WTC11 (cell line): ENCODE measurements at regions not wholly inside any gene's neighbourhood (a gene's known extent, or its start where the extent isn't known, plus 50 kb on each side); places are given as distances from the start of the nearest gene placed in this dataset.

ENCODE experiments used
- ATAC-seq: fragments of 200-7000 bp; cut with Tn5 transposase; 2 replicates; pipeline ENCODE4 v1.10.0; 2021; ENCODE audit warnings: mild to moderate bottlenecking, moderate library complexity
- CTCF ChIA-PET: fragments of 300-600 bp; sonication (Branson Sonifier 250); formaldehyde crosslinking; loops from one replicate; lab custom pipeline; 2021; ENCODE audit warnings: antibody characterized with exemption; lab: Charles Lee
- POLR2A ChIA-PET: fragments of 350-600 bp; sonication (Branson Sonifier 250); formaldehyde crosslinking; loops from one replicate; lab custom pipeline; 2021; ENCODE audit warnings: antibody characterized with exemption; lab: Charles Lee
- DNase-seq: peaks from one replicate; pipeline ENCODE4 v3.0.0; 2021; ENCODE audit warnings: low spot score
- H3K27ac Mint-ChIP-seq: 2 replicates; pipeline ENCODE4 v1.8.0; 2021; ENCODE audit warnings: mixed read lengths
- H3K27me3 Mint-ChIP-seq: 2 replicates; pipeline ENCODE4 v1.8.0; 2021; ENCODE audit warnings: low read depth, mild to moderate bottlenecking, moderate library complexity, mixed read lengths
- H3K36me3 Mint-ChIP-seq: 2 replicates; pipeline ENCODE4 v1.8.0; 2021; ENCODE audit warnings: mixed read lengths
- H3K4me1 Mint-ChIP-seq: 2 replicates; pipeline ENCODE4 v1.8.0; 2022; ENCODE audit warnings: mixed read lengths
- H3K4me3 Mint-ChIP-seq: 2 replicates; pipeline ENCODE4 v1.8.0; 2021; ENCODE audit warnings: mild to moderate bottlenecking, moderate library complexity, mixed read lengths
- H3K9me3 Mint-ChIP-seq: 2 replicates; pipeline ENCODE4 v1.8.0; 2021; ENCODE audit warnings: mixed read lengths
- ATF1 ChIP-seq: sonication (generic); formaldehyde crosslinking; IDR thresholded peaks from 2 replicates; pipeline ENCODE4 v1.8.1; 2023; ENCODE audit warnings: mild to moderate bottlenecking, moderate library complexity, missing genetic modification reagents
- CREB1 ChIP-seq: sonication (generic); formaldehyde crosslinking; IDR thresholded peaks from 2 replicates; pipeline ENCODE4 v1.8.0; 2023; ENCODE audit warnings: mild to moderate bottlenecking, missing genetic modification reagents
- ELF4 ChIP-seq: sonication (generic); formaldehyde crosslinking; IDR thresholded peaks from 2 replicates; pipeline ENCODE4 v1.8.1; 2022; ENCODE audit warnings: low read depth, mild to moderate bottlenecking, moderate library complexity, missing genetic modification reagents
- EMX1 ChIP-seq: fragments of 250-450 bp; sonication (Bioruptor Pico); IDR thresholded peaks from 2 replicates; pipeline ENCODE4 v1.8.0; 2021; ENCODE audit warnings: mild to moderate bottlenecking
- MYBL2 ChIP-seq: sonication (generic); formaldehyde crosslinking; IDR thresholded peaks from 2 replicates; pipeline ENCODE4 v1.8.1; 2023; ENCODE audit warnings: mild to moderate bottlenecking, moderate library complexity, missing genetic modification reagents
- NR1H2 ChIP-seq: sonication (generic); formaldehyde crosslinking; IDR thresholded peaks from 2 replicates; pipeline ENCODE4 v1.9.0; 2021; ENCODE audit warnings: mild to moderate bottlenecking, moderate library complexity, missing genetic modification reagents
- TEAD1 ChIP-seq: sonication (generic); formaldehyde crosslinking; IDR thresholded peaks from 2 replicates; pipeline ENCODE4 v1.8.0; 2022; ENCODE audit warnings: mild to moderate bottlenecking, missing genetic modification reagents
- ZNF317 ChIP-seq: sonication (generic); formaldehyde crosslinking; IDR thresholded peaks from 2 replicates; pipeline ENCODE4 v1.8.1; 2023; ENCODE audit warnings: low read depth, mild to moderate bottlenecking, moderate library complexity, missing genetic modification reagents, borderline replicate concordance
- TF ChIP-seq, protein P1 (sequence below): sonication (generic); formaldehyde crosslinking; IDR thresholded peaks from 2 replicates; pipeline ENCODE4 v1.8.0; 2023; ENCODE audit warnings: mild to moderate bottlenecking, missing genetic modification reagents
- TF ChIP-seq, protein P2 (sequence below): sonication (generic); formaldehyde crosslinking; IDR thresholded peaks from 2 replicates; pipeline ENCODE4 v1.8.1; 2023; ENCODE audit warnings: mild to moderate bottlenecking, missing genetic modification reagents
- TF ChIP-seq, protein P3 (sequence below): fragments of 250-450 bp; sonication (Bioruptor Pico); IDR thresholded peaks from 2 replicates; pipeline ENCODE4 v1.9.0; 2021; ENCODE audit warnings: mild to moderate bottlenecking
- TF ChIP-seq, protein P4 (sequence below): fragments of 250-450 bp; sonication (Bioruptor Pico); IDR thresholded peaks from 2 replicates; pipeline ENCODE4 v2.1.2; 2022; ENCODE audit warnings: mild to moderate bottlenecking, moderate library complexity
- TF ChIP-seq, protein P5 (sequence below): sonication (generic); formaldehyde crosslinking; IDR thresholded peaks from 2 replicates; pipeline ENCODE4 v1.8.1; 2023; ENCODE audit warnings: mild to moderate bottlenecking, moderate library complexity, missing genetic modification reagents
- TF ChIP-seq, protein P6 (sequence below): fragments of 250-450 bp; sonication (Bioruptor Pico); IDR thresholded peaks from 2 replicates; pipeline ENCODE4 v1.8.0; 2021; ENCODE audit warnings: mild to moderate bottlenecking
- TF ChIP-seq, protein P7 (sequence below): fragments of 250-450 bp; sonication (Bioruptor Pico); IDR thresholded peaks from 2 replicates; pipeline ENCODE4 v1.9.0; 2021; ENCODE audit warnings: mild to moderate bottlenecking, borderline replicate concordance

DNA sequence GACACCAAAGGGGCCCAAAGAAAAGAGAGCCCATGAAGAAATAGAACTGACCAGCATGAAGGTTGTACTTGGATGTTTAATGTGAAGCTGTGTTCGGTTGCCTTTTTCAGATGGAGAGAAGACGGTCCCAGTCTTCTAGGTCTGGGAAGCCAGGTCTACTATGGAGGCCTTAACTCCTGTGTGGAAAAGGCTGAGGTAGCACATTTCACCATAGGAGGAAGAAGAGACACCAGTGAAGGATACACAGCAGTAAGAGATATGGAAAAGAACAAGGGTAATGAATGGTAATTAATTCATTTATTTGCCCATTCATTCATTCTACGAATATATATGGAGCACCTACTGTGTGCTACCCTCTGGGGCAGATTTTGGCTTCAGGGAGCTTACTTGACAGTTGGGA, 151.6 kb upstream of the PLEKHG7 start (continued):
- TF ChIP-seq, protein P1, sequence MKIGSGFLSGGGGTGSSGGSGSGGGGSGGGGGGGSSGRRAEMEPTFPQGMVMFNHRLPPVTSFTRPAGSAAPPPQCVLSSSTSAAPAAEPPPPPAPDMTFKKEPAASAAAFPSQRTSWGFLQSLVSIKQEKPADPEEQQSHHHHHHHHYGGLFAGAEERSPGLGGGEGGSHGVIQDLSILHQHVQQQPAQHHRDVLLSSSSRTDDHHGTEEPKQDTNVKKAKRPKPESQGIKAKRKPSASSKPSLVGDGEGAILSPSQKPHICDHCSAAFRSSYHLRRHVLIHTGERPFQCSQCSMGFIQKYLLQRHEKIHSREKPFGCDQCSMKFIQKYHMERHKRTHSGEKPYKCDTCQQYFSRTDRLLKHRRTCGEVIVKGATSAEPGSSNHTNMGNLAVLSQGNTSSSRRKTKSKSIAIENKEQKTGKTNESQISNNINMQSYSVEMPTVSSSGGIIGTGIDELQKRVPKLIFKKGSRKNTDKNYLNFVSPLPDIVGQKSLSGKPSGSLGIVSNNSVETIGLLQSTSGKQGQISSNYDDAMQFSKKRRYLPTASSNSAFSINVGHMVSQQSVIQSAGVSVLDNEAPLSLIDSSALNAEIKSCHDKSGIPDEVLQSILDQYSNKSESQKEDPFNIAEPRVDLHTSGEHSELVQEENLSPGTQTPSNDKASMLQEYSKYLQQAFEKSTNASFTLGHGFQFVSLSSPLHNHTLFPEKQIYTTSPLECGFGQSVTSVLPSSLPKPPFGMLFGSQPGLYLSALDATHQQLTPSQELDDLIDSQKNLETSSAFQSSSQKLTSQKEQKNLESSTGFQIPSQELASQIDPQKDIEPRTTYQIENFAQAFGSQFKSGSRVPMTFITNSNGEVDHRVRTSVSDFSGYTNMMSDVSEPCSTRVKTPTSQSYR (CRISPR knock-in tag), result no peak
- TF ChIP-seq, protein P2, sequence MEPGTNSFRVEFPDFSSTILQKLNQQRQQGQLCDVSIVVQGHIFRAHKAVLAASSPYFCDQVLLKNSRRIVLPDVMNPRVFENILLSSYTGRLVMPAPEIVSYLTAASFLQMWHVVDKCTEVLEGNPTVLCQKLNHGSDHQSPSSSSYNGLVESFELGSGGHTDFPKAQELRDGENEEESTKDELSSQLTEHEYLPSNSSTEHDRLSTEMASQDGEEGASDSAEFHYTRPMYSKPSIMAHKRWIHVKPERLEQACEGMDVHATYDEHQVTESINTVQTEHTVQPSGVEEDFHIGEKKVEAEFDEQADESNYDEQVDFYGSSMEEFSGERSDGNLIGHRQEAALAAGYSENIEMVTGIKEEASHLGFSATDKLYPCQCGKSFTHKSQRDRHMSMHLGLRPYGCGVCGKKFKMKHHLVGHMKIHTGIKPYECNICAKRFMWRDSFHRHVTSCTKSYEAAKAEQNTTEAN (CRISPR knock-in tag), result no peak
- no peak for TF ChIP-seq ELF4 (CRISPR knock-in tag)
- TF ChIP-seq, all 79 proteins: peak for 0

DNA sequence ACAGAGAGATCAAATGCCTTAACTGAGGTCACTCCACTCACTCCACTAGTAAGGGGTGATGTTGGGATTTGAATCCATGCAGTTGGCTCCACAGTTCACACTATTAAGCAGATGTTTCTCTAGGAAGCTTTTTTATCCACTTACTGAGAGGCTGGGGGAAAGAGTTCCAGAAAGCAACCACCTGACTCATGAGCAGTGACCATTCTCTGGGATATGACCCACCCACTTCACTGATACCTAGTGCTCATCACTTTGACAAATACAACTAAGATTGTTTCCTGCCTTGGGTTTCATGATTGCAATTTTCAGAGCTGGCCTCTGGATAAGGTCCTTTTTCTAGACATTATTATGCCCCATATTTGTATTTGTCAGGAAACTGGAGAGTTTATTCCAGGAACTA, 152.1 kb upstream of the PLEKHG7 start:
- Mint-ChIP-seq H3K27me3 (no peaks in the 10 kb centered on the region), H3K27ac (no peak overlapping the region), H3K9me3 (peaks cover 9% of the 10 kb centered on the region; the same call in 1 of the 2 replicates), H3K4me3 (no peak overlapping the region), H3K4me1 (peaks cover 12% of the 10 kb centered on the region; the same call in 1 of the 2 replicates), H3K36me3 (no peaks in the 10 kb centered on the region)
- TF ChIP-seq, protein P3, sequence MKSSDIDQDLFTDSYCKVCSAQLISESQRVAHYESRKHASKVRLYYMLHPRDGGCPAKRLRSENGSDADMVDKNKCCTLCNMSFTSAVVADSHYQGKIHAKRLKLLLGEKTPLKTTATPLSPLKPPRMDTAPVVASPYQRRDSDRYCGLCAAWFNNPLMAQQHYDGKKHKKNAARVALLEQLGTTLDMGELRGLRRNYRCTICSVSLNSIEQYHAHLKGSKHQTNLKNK, result no peak
- TF ChIP-seq CREB1 (CRISPR knock-in tag), result no peak
- TF ChIP-seq, protein P4, sequence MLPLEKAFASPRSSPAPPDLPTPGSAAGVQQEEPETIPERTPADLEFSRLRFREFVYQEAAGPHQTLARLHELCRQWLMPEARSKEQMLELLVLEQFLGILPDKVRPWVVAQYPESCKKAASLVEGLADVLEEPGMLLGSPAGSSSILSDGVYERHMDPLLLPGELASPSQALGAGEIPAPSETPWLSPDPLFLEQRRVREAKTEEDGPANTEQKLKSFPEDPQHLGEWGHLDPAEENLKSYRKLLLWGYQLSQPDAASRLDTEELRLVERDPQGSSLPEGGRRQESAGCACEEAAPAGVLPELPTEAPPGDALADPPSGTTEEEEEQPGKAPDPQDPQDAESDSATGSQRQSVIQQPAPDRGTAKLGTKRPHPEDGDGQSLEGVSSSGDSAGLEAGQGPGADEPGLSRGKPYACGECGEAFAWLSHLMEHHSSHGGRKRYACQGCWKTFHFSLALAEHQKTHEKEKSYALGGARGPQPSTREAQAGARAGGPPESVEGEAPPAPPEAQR (CRISPR knock-in tag), result no peak
- TF ChIP-seq, protein P1 (CRISPR knock-in tag), result no peak
- TF ChIP-seq ZNF317 (CRISPR knock-in tag), result no peak
- no peak for TF ChIP-seq NR1H2 (CRISPR knock-in tag)
- TF ChIP-seq TEAD1 (CRISPR knock-in tag), result no peak
- TF ChIP-seq, protein P5, sequence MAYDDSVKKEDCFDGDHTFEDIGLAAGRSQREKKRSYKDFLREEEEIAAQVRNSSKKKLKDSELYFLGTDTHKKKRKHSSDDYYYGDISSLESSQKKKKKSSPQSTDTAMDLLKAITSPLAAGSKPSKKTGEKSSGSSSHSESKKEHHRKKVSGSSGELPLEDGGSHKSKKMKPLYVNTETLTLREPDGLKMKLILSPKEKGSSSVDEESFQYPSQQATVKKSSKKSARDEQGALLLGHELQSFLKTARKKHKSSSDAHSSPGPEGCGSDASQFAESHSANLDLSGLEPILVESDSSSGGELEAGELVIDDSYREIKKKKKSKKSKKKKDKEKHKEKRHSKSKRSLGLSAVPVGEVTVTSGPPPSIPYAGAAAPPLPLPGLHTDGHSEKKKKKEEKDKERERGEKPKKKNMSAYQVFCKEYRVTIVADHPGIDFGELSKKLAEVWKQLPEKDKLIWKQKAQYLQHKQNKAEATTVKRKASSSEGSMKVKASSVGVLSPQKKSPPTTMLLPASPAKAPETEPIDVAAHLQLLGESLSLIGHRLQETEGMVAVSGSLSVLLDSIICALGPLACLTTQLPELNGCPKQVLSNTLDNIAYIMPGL (CRISPR knock-in tag), result no peak
- no peak for TF ChIP-seq MYBL2
- CTCF ChIA-PET, result no interaction called here
- ATAC-seq (no peak), DNase-seq (no peak)
- POLR2A ChIA-PET, result no interaction called here

DNA sequence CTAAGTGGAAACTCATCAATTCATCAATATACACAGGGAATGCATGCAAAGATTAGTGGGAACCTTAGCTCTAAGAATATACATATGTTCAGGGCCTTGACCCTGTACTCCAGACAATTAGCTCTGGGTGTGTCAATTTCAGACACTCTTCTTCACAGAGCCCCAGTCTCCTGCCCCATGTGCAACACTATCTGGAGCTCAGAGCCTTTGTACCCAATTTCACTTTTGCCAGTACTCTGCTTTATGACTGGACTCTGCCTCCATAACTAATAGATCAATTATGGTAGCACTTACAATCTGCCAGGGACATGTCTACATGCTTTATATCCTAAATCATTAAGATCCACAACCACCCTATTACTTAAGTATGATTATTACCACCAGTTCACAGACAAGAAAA, 152.5 kb upstream of the PLEKHG7 start:
- no peaks in the 10 kb centered on the region for H3K27me3 Mint-ChIP-seq
- ChIA-PET CTCF (no interaction called here), POLR2A (no interaction called here)
- DNase-seq (no peak), ATAC-seq (no peak)
- H3K4me1 Mint-ChIP-seq, result peaks cover 12% of the 10 kb centered on the region; the same call in 1 of the 2 replicates
- peaks cover 12% of the 10 kb centered on the region; the same call in 1 of the 2 replicates for H3K9me3 Mint-ChIP-seq
- no peak overlapping the region for H3K27ac Mint-ChIP-seq
- no peaks in the 10 kb centered on the region for H3K36me3 Mint-ChIP-seq
- H3K4me3 Mint-ChIP-seq, result no peak overlapping the region
- TF ChIP-seq EMX1 (no peak), NR1H2 (CRISPR knock-in tag) (no peak), ATF1 (CRISPR knock-in tag) (no peak)
- TF ChIP-seq, protein P6, sequence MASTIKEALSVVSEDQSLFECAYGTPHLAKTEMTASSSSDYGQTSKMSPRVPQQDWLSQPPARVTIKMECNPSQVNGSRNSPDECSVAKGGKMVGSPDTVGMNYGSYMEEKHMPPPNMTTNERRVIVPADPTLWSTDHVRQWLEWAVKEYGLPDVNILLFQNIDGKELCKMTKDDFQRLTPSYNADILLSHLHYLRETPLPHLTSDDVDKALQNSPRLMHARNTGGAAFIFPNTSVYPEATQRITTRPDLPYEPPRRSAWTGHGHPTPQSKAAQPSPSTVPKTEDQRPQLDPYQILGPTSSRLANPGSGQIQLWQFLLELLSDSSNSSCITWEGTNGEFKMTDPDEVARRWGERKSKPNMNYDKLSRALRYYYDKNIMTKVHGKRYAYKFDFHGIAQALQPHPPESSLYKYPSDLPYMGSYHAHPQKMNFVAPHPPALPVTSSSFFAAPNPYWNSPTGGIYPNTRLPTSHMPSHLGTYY (CRISPR knock-in tag), result no peak
- TF ChIP-seq, protein P7, sequence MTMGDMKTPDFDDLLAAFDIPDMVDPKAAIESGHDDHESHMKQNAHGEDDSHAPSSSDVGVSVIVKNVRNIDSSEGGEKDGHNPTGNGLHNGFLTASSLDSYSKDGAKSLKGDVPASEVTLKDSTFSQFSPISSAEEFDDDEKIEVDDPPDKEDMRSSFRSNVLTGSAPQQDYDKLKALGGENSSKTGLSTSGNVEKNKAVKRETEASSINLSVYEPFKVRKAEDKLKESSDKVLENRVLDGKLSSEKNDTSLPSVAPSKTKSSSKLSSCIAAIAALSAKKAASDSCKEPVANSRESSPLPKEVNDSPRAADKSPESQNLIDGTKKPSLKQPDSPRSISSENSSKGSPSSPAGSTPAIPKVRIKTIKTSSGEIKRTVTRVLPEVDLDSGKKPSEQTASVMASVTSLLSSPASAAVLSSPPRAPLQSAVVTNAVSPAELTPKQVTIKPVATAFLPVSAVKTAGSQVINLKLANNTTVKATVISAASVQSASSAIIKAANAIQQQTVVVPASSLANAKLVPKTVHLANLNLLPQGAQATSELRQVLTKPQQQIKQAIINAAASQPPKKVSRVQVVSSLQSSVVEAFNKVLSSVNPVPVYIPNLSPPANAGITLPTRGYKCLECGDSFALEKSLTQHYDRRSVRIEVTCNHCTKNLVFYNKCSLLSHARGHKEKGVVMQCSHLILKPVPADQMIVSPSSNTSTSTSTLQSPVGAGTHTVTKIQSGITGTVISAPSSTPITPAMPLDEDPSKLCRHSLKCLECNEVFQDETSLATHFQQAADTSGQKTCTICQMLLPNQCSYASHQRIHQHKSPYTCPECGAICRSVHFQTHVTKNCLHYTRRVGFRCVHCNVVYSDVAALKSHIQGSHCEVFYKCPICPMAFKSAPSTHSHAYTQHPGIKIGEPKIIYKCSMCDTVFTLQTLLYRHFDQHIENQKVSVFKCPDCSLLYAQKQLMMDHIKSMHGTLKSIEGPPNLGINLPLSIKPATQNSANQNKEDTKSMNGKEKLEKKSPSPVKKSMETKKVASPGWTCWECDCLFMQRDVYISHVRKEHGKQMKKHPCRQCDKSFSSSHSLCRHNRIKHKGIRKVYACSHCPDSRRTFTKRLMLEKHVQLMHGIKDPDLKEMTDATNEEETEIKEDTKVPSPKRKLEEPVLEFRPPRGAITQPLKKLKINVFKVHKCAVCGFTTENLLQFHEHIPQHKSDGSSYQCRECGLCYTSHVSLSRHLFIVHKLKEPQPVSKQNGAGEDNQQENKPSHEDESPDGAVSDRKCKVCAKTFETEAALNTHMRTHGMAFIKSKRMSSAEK (CRISPR knock-in tag), result no peak
